ENCODE measurements at regions not wholly inside any gene's neighbourhood (a gene's known extent, or its start where the extent isn't known, plus 50 kb on each side); places are given as distances from the start of the nearest gene placed in this dataset.

- POLR2A ChIA-PET: no interaction called here
- no peaks in the 10 kb centered on the region; the same call in 1 of the 2 replicates for H3K27me3 ChIP-seq (ENCODE audit: control insufficient read depth, insufficient read depth, low read length)
- H3K36me3 ChIP-seq (ENCODE audit: control insufficient read depth, insufficient read depth, low read length): no peaks in the 10 kb centered on the region
- no peak for DNase-seq (ENCODE audit: low read depth)
- H3K4me3 ChIP-seq (ENCODE audit: low read depth, low read length): no peak overlapping the region
- CTCF ChIA-PET: no interaction called here
- no peak for TF ChIP-seq CTCF (IDR thresholded peaks at IDR 0.05; ENCODE audit: insufficient read depth, low read depth, low read length)
Measured at GRCh38 chr9:135275571-135276289, 188.3 kb downstream of the OLFM1 start.

GRCh38 chr9:135277219-135278201 lies 190.0 kb downstream of the OLFM1 start:
- Histone ChIP-seq H3K4me3 (ENCODE audit: low read depth, low read length) (no peak overlapping the region), H3K36me3 (ENCODE audit: control insufficient read depth, insufficient read depth, low read length) (no peaks in the 10 kb centered on the region), H3K27me3 (ENCODE audit: control insufficient read depth, insufficient read depth, low read length) (no peaks in the 10 kb centered on the region)
- CTCF ChIA-PET: no interaction called here
- DNase-seq (ENCODE audit: low read depth): no peak
- POLR2A ChIA-PET: no interaction called here
- no peak for TF ChIP-seq CTCF (IDR thresholded peaks at IDR 0.05; ENCODE audit: insufficient read depth, low read depth, low read length)

GRCh38 chr9:135278586-135278985 lies 191.1 kb downstream of the OLFM1 start:
- no peaks in the 10 kb centered on the region for H3K27me3 ChIP-seq (ENCODE audit: control insufficient read depth, insufficient read depth, low read length)
- no peak for TF ChIP-seq CTCF (IDR thresholded peaks at IDR 0.05; ENCODE audit: insufficient read depth, low read depth, low read length)
- POLR2A ChIA-PET: no interaction called here
- CTCF ChIA-PET: no interaction called here
- H3K4me3 ChIP-seq (ENCODE audit: low read depth, low read length): no peak overlapping the region
- no peaks in the 10 kb centered on the region for H3K36me3 ChIP-seq (ENCODE audit: control insufficient read depth, insufficient read depth, low read length)
- DNase-seq (ENCODE audit: low read depth): no peak

GRCh38 chr9:135279385-135279784 lies 191.9 kb downstream of the OLFM1 start:
- Histone ChIP-seq H3K27me3 (ENCODE audit: control insufficient read depth, insufficient read depth, low read length) (no peaks in the 10 kb centered on the region), H3K36me3 (ENCODE audit: control insufficient read depth, insufficient read depth, low read length) (no peaks in the 10 kb centered on the region), H3K4me3 (ENCODE audit: low read depth, low read length) (no peak overlapping the region)
- no peak for TF ChIP-seq CTCF (IDR thresholded peaks at IDR 0.05; ENCODE audit: insufficient read depth, low read depth, low read length)
- ChIA-PET POLR2A (no interaction called here), CTCF (no interaction called here)
- no peak for DNase-seq (ENCODE audit: low read depth)

GRCh38 chr9:135279834-135280393 lies 192.4 kb downstream of the OLFM1 start:
- H3K36me3 ChIP-seq (ENCODE audit: control insufficient read depth, insufficient read depth, low read length): no peaks in the 10 kb centered on the region
- H3K4me3 ChIP-seq (ENCODE audit: low read depth, low read length): no peak overlapping the region
- ChIA-PET POLR2A (no interaction called here), CTCF (no interaction called here)
- no peaks in the 10 kb centered on the region for H3K27me3 ChIP-seq (ENCODE audit: control insufficient read depth, insufficient read depth, low read length)
- no peak for DNase-seq (ENCODE audit: low read depth)
- TF ChIP-seq CTCF (IDR thresholded peaks at IDR 0.05; ENCODE audit: insufficient read depth, low read depth, low read length): no peak
